ENCODE measurements at regions not wholly inside any gene's neighbourhood (a gene's known extent, or its start where the extent isn't known, plus 50 kb on each side); places are given as distances from the start of the nearest gene placed in this dataset.

GRCh38 chr13:69202996-69203395, 904.6 kb upstream of the ATXN8OS start:
- no peak overlapping the region for H3K27ac ChIP-seq (ENCODE audit: low read depth in 1 of 2, low read length in 2 of 2)
- no peak for DNase-seq (ENCODE audit: low spot score)

More at GRCh38 chr13:69202996-69203395, 904.6 kb upstream of the ATXN8OS start:
- Histone ChIP-seq H3K4me3 (ENCODE audit: low read depth in 1 of 3, low read length in 3 of 3) (no peak overlapping the region), H3K9me3 (ENCODE audit: control insufficient read depth in 4 of 4, low read length in 3 of 4) (no peaks in the 10 kb centered on the region), H3K27me3 (ENCODE audit: control insufficient read depth in 4 of 4, insufficient read depth in 4 of 4, low read length in 3 of 4) (no peaks in the 10 kb centered on the region), H3K9ac (ENCODE audit: low read depth in 1 of 2, low read length in 2 of 2) (no peak overlapping the region), H3K4me1 (ENCODE audit: control insufficient read depth in 4 of 4, insufficient read depth in 4 of 4, low read length in 3 of 4) (no peaks in the 10 kb centered on the region), H3K36me3 (ENCODE audit: control insufficient read depth in 4 of 4, insufficient read depth in 3 of 4, low read depth in 1 of 4, low read length in 3 of 4) (no peaks in the 10 kb centered on the region)
- no peak for TF ChIP-seq TAF1 (conservative IDR thresholded peaks at IDR 0.05)
- no peak for TF ChIP-seq YY1 (IDR thresholded peaks at IDR 0.05)
- no peak for TF ChIP-seq ZBTB33 (IDR thresholded peaks at IDR 0.05)
- TF ChIP-seq JUND (IDR thresholded peaks at IDR 0.05) = no peak
- TF ChIP-seq RXRA (IDR thresholded peaks at IDR 0.05) = no peak
- no peak for TF ChIP-seq HNF4G (IDR thresholded peaks at IDR 0.05)
- TF ChIP-seq RAD21 (IDR thresholded peaks at IDR 0.05) = no peak
- TF ChIP-seq HNF4A (conservative IDR thresholded peaks at IDR 0.05) = no peak
- no peak for TF ChIP-seq GABPA (IDR thresholded peaks at IDR 0.05 in 1 of 2, conservative IDR thresholded peaks at IDR 0.05 in 1 of 2)
- no peak for TF ChIP-seq ATF3 (IDR thresholded peaks at IDR 0.05)
- TF ChIP-seq REST (IDR thresholded peaks at IDR 0.05) = no peak
- no peak for TF ChIP-seq FOXA1 (IDR thresholded peaks at IDR 0.05)
- no peak for TF ChIP-seq CTCF (IDR thresholded peaks at IDR 0.05; ENCODE audit: low read depth, low read length, missing input control)
- no peak for TF ChIP-seq MAX (IDR thresholded peaks at IDR 0.05)
- TF ChIP-seq EGR1 (IDR thresholded peaks at IDR 0.05; ENCODE audit: low read depth in 2 of 2) = no peak
- TF ChIP-seq NR2F2 (IDR thresholded peaks at IDR 0.05) = no peak
- TF ChIP-seq FOXA2 (IDR thresholded peaks at IDR 0.05) = no peak
- WGBS = 64% methylated on average over 1 of the region's 1 CpG
